Vagina (tissue), 2 donors: ENCODE measurements at regions not wholly inside any gene's neighbourhood (a gene's known extent, or its start where the extent isn't known, plus 50 kb on each side); places are given as distances from the start of the nearest gene placed in this dataset.

Experiments used
- DNase-seq, 2 donors: peaks; one replicate each; pipeline ENCODE4 v3.0.0-alpha.2; 2017; ENCODE audit errors: extremely low spot score in 2 of 2
- H3K27ac ChIP-seq: fragments of 200-600 bp; sonication (generic); one replicate; pipeline ENCODE4 v1.5.1; 2019
- H3K27me3 ChIP-seq: fragments of 200-600 bp; sonication (generic); one replicate; pipeline ENCODE4 v1.5.1; 2019
- H3K36me3 ChIP-seq, 2 donors: fragments of 200-600 bp; sonication (generic); one replicate each; pipeline ENCODE4 v1.5.1; 2017 to 2019
- H3K4me1 ChIP-seq: fragments of 200-600 bp; sonication (generic); one replicate; pipeline ENCODE4 v1.5.1; 2019
- H3K4me3 ChIP-seq, 2 donors: fragments of 200-600 bp; sonication (generic); 1 replicate in 1 of 2; 2 replicates in 1 of 2; pipeline ENCODE4 v1.5.1; 2016 to 2019
- H3K9me3 ChIP-seq: fragments of 200-600 bp; sonication (generic); one replicate; pipeline ENCODE4 v1.5.1; 2019
- CTCF ChIP-seq, 3 experiments: fragments of 450-650 bp in 2 of 3; fragments of 200-600 bp in 1 of 3; sonication (generic) in 1 of 3; IDR thresholded peaks; one replicate each; pipeline ENCODE4 v1.5.1; 2017 to 2019; ENCODE audit warnings: antibody characterized with exemption in 3 of 3, mild to moderate bottlenecking in 2 of 3, moderate library complexity in 2 of 3
- POLR2A ChIP-seq, 2 donors: fragments of 450-650 bp; IDR thresholded peaks; one replicate each; pipeline ENCODE4 v1.6.1; 2017; ENCODE audit warnings: antibody characterized with exemption in 2 of 2, mild to moderate bottlenecking in 2 of 2, moderate library complexity in 2 of 2
- POLR2AphosphoS5 ChIP-seq, 2 donors: sonication (generic); formaldehyde crosslinking; IDR thresholded peaks; one replicate each; pipeline ENCODE4 v1.9.0; 2017; ENCODE audit warnings: antibody characterized with exemption in 2 of 2, mild to moderate bottlenecking in 2 of 2, low read depth in 1 of 2; ENCODE audit not compliant: insufficient read depth in 1 of 2
- intact Hi-C: fragments of 100-400 bp; cut with DNase I; formaldehyde crosslinking; loops from one replicate; pipeline ENCODE4 v1.15.1; 2023

GRCh38 chr10:107749235-107749634 is 584.7 kb upstream of the SORCS1 start:
- Histone ChIP-seq H3K27me3 (no peaks in the 10 kb centered on the region), H3K27ac (no peak overlapping the region), H3K9me3 (no peaks in the 10 kb centered on the region), H3K36me3 (no peaks in the 10 kb centered on the region), H3K4me1 (no peaks in the 10 kb centered on the region), H3K4me3 (no peak overlapping the region)
- intact Hi-C loops: no loop called here
- TF ChIP-seq POLR2AphosphoS5 (IDR thresholded peaks at IDR 0.05; ENCODE audit: insufficient read depth in 1 of 2, low read depth in 1 of 2) (no peak), POLR2A (IDR thresholded peaks at IDR 0.05) (no peak), CTCF (IDR thresholded peaks at IDR 0.05) (no peak)
- no peak for DNase-seq

- Histone ChIP-seq H3K4me1 (no peaks in the 10 kb centered on the region), H3K27me3 (no peaks in the 10 kb centered on the region), H3K27ac (no peak overlapping the region), H3K4me3 (no peak overlapping the region), H3K36me3 (no peaks in the 10 kb centered on the region), H3K9me3 (no peaks in the 10 kb centered on the region)
- no peak for DNase-seq
- TF ChIP-seq POLR2AphosphoS5 (IDR thresholded peaks at IDR 0.05; ENCODE audit: insufficient read depth in 1 of 2, low read depth in 1 of 2) (no peak), CTCF (IDR thresholded peaks at IDR 0.05) (no peak)
- intact Hi-C loops: no loop called here
These were observed 583.3 kb upstream of the SORCS1 start for GRCh38 chr10:107747851-107748250.

- Histone ChIP-seq H3K4me1 (no peaks in the 10 kb centered on the region), H3K4me3 (no peak overlapping the region), H3K9me3 (no peaks in the 10 kb centered on the region), H3K36me3 (no peaks in the 10 kb centered on the region), H3K27me3 (no peaks in the 10 kb centered on the region), H3K27ac (no peak overlapping the region)
- intact Hi-C loops: no loop called here
- DNase-seq: no peak
- no peak for TF ChIP-seq POLR2A (IDR thresholded peaks at IDR 0.05)
- TF ChIP-seq POLR2AphosphoS5 (IDR thresholded peaks at IDR 0.05; ENCODE audit: insufficient read depth in 1 of 2, low read depth in 1 of 2): no peak
- TF ChIP-seq CTCF (IDR thresholded peaks at IDR 0.05): no peak
These were observed 577.5 kb upstream of the SORCS1 start for GRCh38 chr10:107741971-107742370.

GRCh38 chr10:107740962-107741690 is 576.6 kb upstream of the SORCS1 start:
- no peaks in the 10 kb centered on the region for H3K27me3 ChIP-seq
- no peaks in the 10 kb centered on the region for H3K4me1 ChIP-seq
- DNase-seq: no peak
- intact Hi-C loops: no loop called here
- TF ChIP-seq POLR2AphosphoS5 (IDR thresholded peaks at IDR 0.05; ENCODE audit: insufficient read depth in 1 of 2, low read depth in 1 of 2) (no peak), POLR2A (IDR thresholded peaks at IDR 0.05) (no peak), CTCF (IDR thresholded peaks at IDR 0.05) (no peak)
- no peaks in the 10 kb centered on the region for H3K36me3 ChIP-seq
- H3K4me3 ChIP-seq: no peak overlapping the region
- no peaks in the 10 kb centered on the region for H3K9me3 ChIP-seq
- H3K27ac ChIP-seq: no peak overlapping the region

- no peak for TF ChIP-seq CTCF (IDR thresholded peaks at IDR 0.05)
- no peak for TF ChIP-seq POLR2AphosphoS5 (IDR thresholded peaks at IDR 0.05; ENCODE audit: insufficient read depth in 1 of 2, low read depth in 1 of 2)
- TF ChIP-seq POLR2A (IDR thresholded peaks at IDR 0.05): no peak
- Histone ChIP-seq H3K27ac (no peak overlapping the region), H3K9me3 (no peaks in the 10 kb centered on the region), H3K27me3 (no peaks in the 10 kb centered on the region), H3K36me3 (no peaks in the 10 kb centered on the region), H3K4me1 (no peaks in the 10 kb centered on the region), H3K4me3 (no peak overlapping the region)
- DNase-seq: no peak
- intact Hi-C loops: no loop called here
These were observed 575.4 kb upstream of the SORCS1 start for GRCh38 chr10:107739951-107740350.
